Panc1 (cell line): ENCODE measurements at regions not wholly inside any gene's neighbourhood (a gene's known extent, or its start where the extent isn't known, plus 50 kb on each side); places are given as distances from the start of the nearest gene placed in this dataset.
A peak's percentile ranks its signal among the peaks of the same experiment; 100 is the strongest.

ENCODE experiments used
- ATAC-seq: fragments of 200-7000 bp; cut with Tn5 transposase; 2 replicates; pipeline ENCODE4 v1.9.1; 2020; ENCODE audit warnings: mild to moderate bottlenecking, moderate library complexity
- BruUV-seq: library from RNA; stranded (reverse); fragments of 400-500 nt; replicated peaks from 2 replicates; lab custom pipeline; 2021; lab: Mats Ljungman, UMichigan
- CTCF ChIA-PET: fragments of 300-600 bp; sonication (Branson Sonifier 250); formaldehyde crosslinking; loops from one replicate; lab custom pipeline; 2022; ENCODE audit warnings: antibody characterized with exemption; lab: Charles Lee
- POLR2A ChIA-PET: fragments of 300-600 bp; sonication (Branson Sonifier 250); formaldehyde crosslinking; loops from one replicate; lab custom pipeline; 2022; ENCODE audit warnings: antibody characterized with exemption; lab: Charles Lee
- DNase-seq: peaks from one replicate; pipeline ENCODE4 v3.0.0-alpha.2; 2010; ENCODE audit warnings: low read depth, low spot score
- H3K27ac ChIP-seq: 2 replicates; pipeline ENCODE4 v1.5.1; 2011; ENCODE audit warnings: mild to moderate bottlenecking, low read length, inconsistent platforms
- H3K27me3 ChIP-seq: fragments of 200-500 bp; sonication (Bioruptor generic); 2 replicates; pipeline ENCODE4 v1.6.0; 2014; ENCODE audit warnings: low read length, inconsistent platforms; ENCODE audit not compliant: control insufficient read depth, insufficient read depth
- H3K36me3 ChIP-seq: fragments of 200-500 bp; sonication (Bioruptor generic); 2 replicates; pipeline ENCODE4 v1.5.1; 2014; ENCODE audit warnings: inconsistent platforms, mild to moderate bottlenecking, low read length, moderate library complexity; ENCODE audit not compliant: control insufficient read depth, insufficient read depth
- H3K4me1 ChIP-seq: 2 replicates; pipeline ENCODE4 v1.5.1; 2011; ENCODE audit warnings: inconsistent platforms, mild to moderate bottlenecking, low read length, moderate library complexity; ENCODE audit not compliant: control insufficient read depth, insufficient read depth
- H3K4me3 ChIP-seq, 2 experiments: 2 replicates each; pipeline ENCODE4 v1.5.1; 2011 to 2012; ENCODE audit warnings: low read depth in 2 of 2, low read length in 2 of 2, mild to moderate bottlenecking in 2 of 2, inconsistent platforms in 1 of 2, moderate library complexity in 1 of 2
- H3K9me3 ChIP-seq: fragments of 200-500 bp; sonication (Bioruptor generic); 2 replicates; pipeline ENCODE4 v1.5.1; 2014; ENCODE audit warnings: low read depth, mild to moderate bottlenecking, inconsistent platforms, low read length, moderate library complexity; ENCODE audit not compliant: control insufficient read depth, insufficient read depth
- CTCF ChIP-seq: fragments of 450-650 bp; IDR thresholded peaks from 2 replicates; pipeline ENCODE4 v1.5.1; 2017; ENCODE audit warnings: mild to moderate bottlenecking
- POLR2AphosphoS5 ChIP-seq: IDR thresholded peaks from 2 replicates; pipeline ENCODE4 v1.6.1; 2012; ENCODE audit warnings: mild to moderate bottlenecking, low read depth, low read length, moderate library complexity
- REST ChIP-seq, 2 experiments: IDR thresholded peaks; 2 replicates each; pipeline ENCODE4 v1.6.1; 2011 to 2012; ENCODE audit warnings: low read depth in 2 of 2, control low read depth in 1 of 2, low read length in 1 of 2, mild to moderate bottlenecking in 1 of 2, moderate library complexity in 1 of 2; ENCODE audit not compliant: insufficient read depth in 1 of 2
- SIN3A ChIP-seq: IDR thresholded peaks from 2 replicates; pipeline ENCODE4 v1.6.1; 2012; ENCODE audit warnings: low read depth, mild to moderate bottlenecking, low read length, moderate library complexity, borderline replicate concordance; ENCODE audit not compliant: insufficient read depth
- TCF7L2 ChIP-seq: IDR thresholded peaks from 2 replicates; pipeline ENCODE4 v1.6.1; 2011; ENCODE audit warnings: mild to moderate bottlenecking, low read depth, low read length, inconsistent platforms
- in situ Hi-C: cut with HindIII; loops from 2 replicates; pipeline ENCODE4 v1.10.0; 2016; ENCODE audit warnings: low sequenced_read_pairs, low pct_unique_long_range_greater_than_20kb
- intact Hi-C: fragments of 100-400 bp; cut with micrococcal nuclease; formaldehyde crosslinking; loops from one replicate; pipeline ENCODE4 v1.10.0; 2022; ENCODE audit not compliant: unreplicated experiment

DNA sequence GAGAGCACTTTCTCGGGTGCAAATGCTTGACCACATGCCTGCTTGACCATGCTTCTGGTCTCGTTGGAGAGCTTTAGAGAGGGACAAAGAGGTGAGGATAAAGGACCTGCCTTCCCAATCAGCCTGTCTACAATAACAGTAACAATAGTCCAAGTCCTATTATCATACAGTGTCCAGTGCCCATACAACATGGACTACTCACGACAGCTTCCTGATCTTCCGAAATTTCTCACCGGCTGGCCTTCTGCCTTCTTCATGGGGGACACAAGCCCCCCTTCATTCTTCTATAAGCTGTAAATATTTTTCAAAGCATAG is 329.0 kb downstream of the PAX3 start:
- TF ChIP-seq REST (IDR thresholded peaks at IDR 0.05; ENCODE audit: insufficient read depth in 1 of 2, low read depth in 2 of 2, low read length in 1 of 2) = no peak
- no peak for TF ChIP-seq POLR2AphosphoS5
- TF ChIP-seq CTCF = no peak
- TF ChIP-seq TCF7L2 = no peak
- no peak for TF ChIP-seq SIN3A
- Histone ChIP-seq H3K4me3 (no peak overlapping the region), H3K9me3 (no peaks in the 10 kb centered on the region), H3K27ac (no peak overlapping the region), H3K4me1 (no peaks in the 10 kb centered on the region), H3K36me3 (no peaks in the 10 kb centered on the region), H3K27me3 (no peaks in the 10 kb centered on the region; the same call in 1 of the 2 replicates)
- in situ Hi-C loops (no loop called here), intact Hi-C loops (loop anchor here (5.0 to 10.0 kb wide), 2 partner anchors 392 to 1285 kb away; no protein-coding TSS in a partner anchor)
- no TSS peak for BruUV-seq
- POLR2A ChIA-PET = no interaction called here
- DNase-seq = no peak
- CTCF ChIA-PET = no interaction called here
- no peak for ATAC-seq

DNA sequence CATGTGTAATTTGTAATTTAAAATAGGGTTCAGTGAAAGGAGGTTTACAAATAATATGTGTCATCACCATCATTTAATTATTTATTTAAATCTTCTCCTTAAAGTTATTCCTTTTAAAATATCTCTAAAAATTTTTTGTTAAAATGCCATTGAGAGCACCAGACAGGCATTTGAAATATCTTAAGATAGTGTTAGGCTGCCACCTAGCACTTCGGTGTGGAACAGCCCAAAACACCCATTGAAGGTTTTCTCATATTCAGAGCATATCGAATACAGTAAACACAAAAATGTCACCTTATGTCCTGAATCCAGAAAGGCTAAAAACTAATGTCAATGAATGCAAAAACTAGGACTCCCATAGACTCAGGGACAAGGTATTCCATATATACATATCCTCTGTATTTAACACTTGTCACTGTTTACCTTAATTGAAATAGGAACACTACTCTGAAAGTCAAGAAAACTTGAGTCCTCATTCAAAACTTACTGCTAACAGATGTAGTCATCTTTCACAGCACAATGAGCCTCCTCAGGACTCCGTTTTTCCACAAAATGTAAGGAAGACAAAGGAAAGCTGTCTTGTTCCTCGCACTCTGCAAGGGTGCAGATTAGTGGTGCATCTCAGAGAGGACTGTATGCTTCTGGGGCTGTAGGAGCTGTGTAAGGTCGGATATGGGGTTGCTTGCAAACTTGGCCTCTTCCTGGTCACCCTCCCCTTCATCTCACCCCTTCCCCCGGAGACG is 329.5 kb downstream of the PAX3 start:
- in situ Hi-C loops (no loop called here), intact Hi-C loops (loop anchor here (5.0 kb wide), 1 partner anchor 392 kb away; no protein-coding TSS in a partner anchor)
- Histone ChIP-seq H3K4me3 (no peak overlapping the region), H3K27ac (no peak overlapping the region), H3K27me3 (no peaks in the 10 kb centered on the region; the same call in 1 of the 2 replicates), H3K36me3 (no peaks in the 10 kb centered on the region), H3K4me1 (no peaks in the 10 kb centered on the region), H3K9me3 (no peaks in the 10 kb centered on the region)
- no TSS peak for BruUV-seq
- DNase-seq (peak; percentile 5), ATAC-seq (peak; percentile 82; the same call in 1 of the 2 replicates)
- ChIA-PET CTCF (no interaction called here), POLR2A (no interaction called here)
- TF ChIP-seq SIN3A (no peak), POLR2AphosphoS5 (no peak), CTCF (peak; percentile 74; the same call in 1 of the 2 replicates)
